Nephron (organoid): ENCODE measurements at regions not wholly inside any gene's neighbourhood (a gene's known extent, or its start where the extent isn't known, plus 50 kb on each side); places are given as distances from the start of the nearest gene placed in this dataset.

ENCODE experiments used
- H3K27ac Mint-ChIP-seq, 3 experiments: 2 replicates each; pipeline ENCODE4 v1.8.0; 2020; ENCODE audit warnings: mixed read lengths in 3 of 3, mild to moderate bottlenecking in 2 of 3, moderate library complexity in 1 of 3
- H3K27me3 Mint-ChIP-seq: 2 replicates; pipeline ENCODE4 v1.8.0; 2021; ENCODE audit warnings: low read depth, mild to moderate bottlenecking, moderate library complexity, mixed read lengths
- H3K36me3 Mint-ChIP-seq: 2 replicates; pipeline ENCODE4 v1.8.0; 2020; ENCODE audit warnings: low read depth, mixed read lengths
- H3K4me1 Mint-ChIP-seq: 2 replicates; pipeline ENCODE4 v1.8.0; 2020; ENCODE audit warnings: mixed read lengths
- H3K4me3 Mint-ChIP-seq, 3 experiments: 2 replicates each; pipeline ENCODE4 v1.8.0; 2020; ENCODE audit warnings: mild to moderate bottlenecking in 3 of 3, mixed read lengths in 3 of 3, moderate library complexity in 2 of 3
- H3K9me3 Mint-ChIP-seq: 2 replicates; pipeline ENCODE4 v1.8.0; 2020; ENCODE audit warnings: mixed read lengths
- CTCF ChIP-seq, 3 experiments: fragments of 200-600 bp; sonication (generic); IDR thresholded peaks; one replicate each; pipeline ENCODE4 v1.5.0; 2021; ENCODE audit warnings: antibody characterized with exemption in 3 of 3; ENCODE audit not compliant: unreplicated experiment in 3 of 3

GRCh38 chr12:105861227-105861626 is 277.5 kb downstream of the NUAK1 start:
- TF ChIP-seq CTCF (IDR thresholded peaks at IDR 0.05; ENCODE audit: unreplicated experiment in 3 of 3): no peak
- peaks cover 3% of the 10 kb centered on the region for H3K27me3 Mint-ChIP-seq
- H3K9me3 Mint-ChIP-seq: no peaks in the 10 kb centered on the region
- no peaks in the 10 kb centered on the region for H3K4me1 Mint-ChIP-seq
- H3K27ac Mint-ChIP-seq: no peak overlapping the region
- no peak overlapping the region for H3K4me3 Mint-ChIP-seq
- no peaks in the 10 kb centered on the region for H3K36me3 Mint-ChIP-seq

GRCh38 chr12:105862163-105862821 is 276.5 kb downstream of the NUAK1 start:
- peaks cover 3% of the 10 kb centered on the region for H3K27me3 Mint-ChIP-seq
- no peaks in the 10 kb centered on the region for H3K36me3 Mint-ChIP-seq
- peaks cover under 1% of the 10 kb centered on the region for H3K9me3 Mint-ChIP-seq
- no peak overlapping the region for H3K4me3 Mint-ChIP-seq
- no peak for TF ChIP-seq CTCF (IDR thresholded peaks at IDR 0.05; ENCODE audit: unreplicated experiment in 3 of 3)
- H3K27ac Mint-ChIP-seq: no peak overlapping the region
- H3K4me1 Mint-ChIP-seq: no peaks in the 10 kb centered on the region

- H3K9me3 Mint-ChIP-seq: peaks cover 2% of the 10 kb centered on the region
- no peaks in the 10 kb centered on the region for H3K36me3 Mint-ChIP-seq
- H3K27me3 Mint-ChIP-seq: no peaks in the 10 kb centered on the region
- no peak for TF ChIP-seq CTCF (IDR thresholded peaks at IDR 0.05; ENCODE audit: unreplicated experiment in 3 of 3)
- H3K4me1 Mint-ChIP-seq: no peaks in the 10 kb centered on the region
- H3K4me3 Mint-ChIP-seq: no peak overlapping the region
- no peak overlapping the region for H3K27ac Mint-ChIP-seq
Observed at GRCh38 chr12:105864316-105864715, 274.4 kb downstream of the NUAK1 start.

- Mint-ChIP-seq H3K27me3 (no peaks in the 10 kb centered on the region), H3K27ac (no peak overlapping the region), H3K4me1 (no peaks in the 10 kb centered on the region), H3K4me3 (no peak overlapping the region), H3K9me3 (peaks cover 2% of the 10 kb centered on the region), H3K36me3 (no peaks in the 10 kb centered on the region)
- no peak for TF ChIP-seq CTCF (IDR thresholded peaks at IDR 0.05; ENCODE audit: unreplicated experiment in 3 of 3)
Observed at GRCh38 chr12:105864901-105865300, 273.9 kb downstream of the NUAK1 start.

GRCh38 chr12:105865886-105866285 is 272.9 kb downstream of the NUAK1 start:
- Mint-ChIP-seq H3K27me3 (no peaks in the 10 kb centered on the region), H3K4me1 (no peaks in the 10 kb centered on the region), H3K36me3 (no peaks in the 10 kb centered on the region), H3K4me3 (no peak overlapping the region), H3K27ac (no peak overlapping the region), H3K9me3 (peaks cover 4% of the 10 kb centered on the region)
- TF ChIP-seq CTCF (IDR thresholded peaks at IDR 0.05; ENCODE audit: unreplicated experiment in 3 of 3): no peak

GRCh38 chr12:105874121-105874520 is 264.6 kb downstream of the NUAK1 start:
- no peak overlapping the region for H3K27ac Mint-ChIP-seq
- H3K36me3 Mint-ChIP-seq: no peaks in the 10 kb centered on the region
- no peak for TF ChIP-seq CTCF (IDR thresholded peaks at IDR 0.05; ENCODE audit: unreplicated experiment in 3 of 3)
- H3K4me1 Mint-ChIP-seq: no peaks in the 10 kb centered on the region
- peaks cover 14% of the 10 kb centered on the region for H3K9me3 Mint-ChIP-seq
- H3K4me3 Mint-ChIP-seq: no peak overlapping the region
- H3K27me3 Mint-ChIP-seq: no peaks in the 10 kb centered on the region
